ENCODE measurements at regions not wholly inside any gene's neighbourhood (a gene's known extent, or its start where the extent isn't known, plus 50 kb on each side); places are given as distances from the start of the nearest gene placed in this dataset.

DNA sequence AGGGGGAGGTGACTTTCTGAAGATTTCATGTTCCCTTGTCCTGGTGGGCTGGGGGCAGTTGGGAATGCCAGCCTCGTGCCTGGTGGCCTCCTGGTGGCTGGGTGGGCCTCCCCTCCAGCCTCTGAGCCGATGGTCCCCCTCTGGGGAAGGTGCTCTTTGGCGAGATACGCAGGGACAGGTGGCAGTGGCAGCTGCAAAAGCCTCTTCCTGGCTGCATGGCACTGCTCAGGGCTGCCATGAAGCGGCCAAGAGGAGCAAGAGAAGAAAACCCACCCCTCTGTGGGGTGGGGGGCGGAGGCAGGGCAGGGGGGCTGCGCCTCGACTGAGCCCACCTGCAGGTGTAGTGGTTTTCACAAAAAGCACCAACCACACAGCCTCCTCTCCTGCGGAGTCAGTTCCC lies 61.8 kb upstream of the PHF21B start:
- H3K9me3 ChIP-seq (ENCODE audit: low read depth): no peaks in the 10 kb centered on the region
- TF ChIP-seq, protein P1, sequence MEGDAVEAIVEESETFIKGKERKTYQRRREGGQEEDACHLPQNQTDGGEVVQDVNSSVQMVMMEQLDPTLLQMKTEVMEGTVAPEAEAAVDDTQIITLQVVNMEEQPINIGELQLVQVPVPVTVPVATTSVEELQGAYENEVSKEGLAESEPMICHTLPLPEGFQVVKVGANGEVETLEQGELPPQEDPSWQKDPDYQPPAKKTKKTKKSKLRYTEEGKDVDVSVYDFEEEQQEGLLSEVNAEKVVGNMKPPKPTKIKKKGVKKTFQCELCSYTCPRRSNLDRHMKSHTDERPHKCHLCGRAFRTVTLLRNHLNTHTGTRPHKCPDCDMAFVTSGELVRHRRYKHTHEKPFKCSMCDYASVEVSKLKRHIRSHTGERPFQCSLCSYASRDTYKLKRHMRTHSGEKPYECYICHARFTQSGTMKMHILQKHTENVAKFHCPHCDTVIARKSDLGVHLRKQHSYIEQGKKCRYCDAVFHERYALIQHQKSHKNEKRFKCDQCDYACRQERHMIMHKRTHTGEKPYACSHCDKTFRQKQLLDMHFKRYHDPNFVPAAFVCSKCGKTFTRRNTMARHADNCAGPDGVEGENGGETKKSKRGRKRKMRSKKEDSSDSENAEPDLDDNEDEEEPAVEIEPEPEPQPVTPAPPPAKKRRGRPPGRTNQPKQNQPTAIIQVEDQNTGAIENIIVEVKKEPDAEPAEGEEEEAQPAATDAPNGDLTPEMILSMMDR (IDR thresholded peaks at IDR 0.05; ENCODE audit: low read depth, low read length): no peak
- H3K27ac ChIP-seq: no peak overlapping the region
- H3K4me3 ChIP-seq: no peak overlapping the region
- DNase-seq (ENCODE audit: low read depth in 1 of 2, low spot score in 1 of 2): no peak
- peaks cover 21% of the 10 kb centered on the region for H3K27me3 ChIP-seq
- H3K4me1 ChIP-seq (ENCODE audit: low read depth): no peaks in the 10 kb centered on the region
- no peaks in the 10 kb centered on the region for H3K36me3 ChIP-seq

DNA sequence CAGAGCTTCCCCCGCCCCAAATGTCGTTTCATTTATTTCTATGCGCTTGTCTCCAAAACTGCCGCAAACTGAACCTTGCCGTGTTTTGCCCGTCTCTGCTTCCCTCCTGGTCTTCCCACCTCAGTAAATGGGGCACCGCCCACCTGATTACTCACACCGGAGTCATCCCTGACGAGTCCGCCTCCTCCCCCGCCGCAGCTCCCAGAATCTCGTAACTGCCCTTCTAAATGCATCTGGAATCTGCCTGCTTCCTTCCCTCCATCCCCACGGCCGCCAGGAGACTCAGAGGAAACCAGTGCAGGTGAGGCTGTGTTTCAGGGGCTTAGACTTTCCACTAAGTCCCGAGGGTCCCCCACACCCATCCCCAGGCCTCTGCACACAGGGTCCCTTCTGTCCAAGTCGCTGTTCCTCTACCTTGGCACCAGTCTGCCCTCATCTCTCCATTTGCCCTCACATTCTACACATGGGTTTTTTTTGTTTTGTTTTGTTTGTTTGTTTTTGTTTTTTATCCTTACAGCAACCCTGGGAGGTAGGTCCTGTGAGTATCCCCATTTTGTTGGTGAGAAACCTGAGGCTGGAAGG lies 62.6 kb upstream of the PHF21B start:
- peak in 1 of 2 donors; percentile 51 for DNase-seq (ENCODE audit: low read depth in 1 of 2, low spot score in 1 of 2)
- Histone ChIP-seq H3K27ac (no peak overlapping the region), H3K9me3 (ENCODE audit: low read depth) (no peaks in the 10 kb centered on the region), H3K27me3 (peaks cover 24% of the 10 kb centered on the region), H3K4me1 (ENCODE audit: low read depth) (no peaks in the 10 kb centered on the region), H3K4me3 (no peak overlapping the region), H3K36me3 (no peaks in the 10 kb centered on the region)
- TF ChIP-seq, protein P1 (IDR thresholded peaks at IDR 0.05; ENCODE audit: low read depth, low read length): no peak

DNA sequence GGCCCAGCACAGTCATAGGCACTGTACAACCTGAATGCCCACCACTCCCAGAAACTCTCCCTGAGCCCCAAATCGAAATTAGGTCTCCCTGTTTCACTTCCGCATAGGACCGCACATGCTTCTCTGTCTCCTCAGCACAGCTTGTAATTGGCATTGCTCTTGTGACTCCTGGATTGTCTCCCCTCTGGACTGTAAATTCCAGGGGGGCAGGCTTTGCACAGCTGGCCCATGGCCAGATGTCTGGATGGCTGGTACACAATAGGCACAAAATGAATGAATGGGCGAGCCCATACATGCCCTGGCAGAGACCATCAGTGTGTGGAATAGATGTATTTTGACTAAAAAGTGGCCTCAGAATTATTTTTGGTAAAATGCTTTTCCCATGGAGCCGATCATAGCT lies 63.3 kb upstream of the PHF21B start:
- H3K27ac ChIP-seq: no peak overlapping the region
- no peak overlapping the region for H3K4me3 ChIP-seq
- H3K9me3 ChIP-seq (ENCODE audit: low read depth): no peaks in the 10 kb centered on the region
- no peak for DNase-seq (ENCODE audit: low read depth in 1 of 2, low spot score in 1 of 2)
- H3K36me3 ChIP-seq: no peaks in the 10 kb centered on the region
- peaks cover 27% of the 10 kb centered on the region for H3K27me3 ChIP-seq
- TF ChIP-seq, protein P1 (IDR thresholded peaks at IDR 0.05; ENCODE audit: low read depth, low read length): no peak
- H3K4me1 ChIP-seq (ENCODE audit: low read depth): no peaks in the 10 kb centered on the region

GRCh38 chr22:45077286-45077685 lies 67.5 kb upstream of the PHF21B start:
- H3K36me3 ChIP-seq: no peaks in the 10 kb centered on the region
- peaks cover 13% of the 10 kb centered on the region for H3K27me3 ChIP-seq
- no peak for DNase-seq (ENCODE audit: low read depth in 1 of 2, low spot score in 1 of 2)
- no peaks in the 10 kb centered on the region for H3K4me1 ChIP-seq (ENCODE audit: low read depth)
- no peak overlapping the region for H3K27ac ChIP-seq
- TF ChIP-seq, protein P1 (IDR thresholded peaks at IDR 0.05; ENCODE audit: low read depth, low read length): no peak
- H3K4me3 ChIP-seq: no peak overlapping the region
- no peaks in the 10 kb centered on the region for H3K9me3 ChIP-seq (ENCODE audit: low read depth)

- H3K4me1 ChIP-seq (ENCODE audit: low read depth): no peaks in the 10 kb centered on the region
- H3K36me3 ChIP-seq: no peaks in the 10 kb centered on the region
- H3K27me3 ChIP-seq: peaks cover 8% of the 10 kb centered on the region
These were observed 68.1 kb upstream of the PHF21B start for GRCh38 chr22:45077826-45078334.

More at GRCh38 chr22:45077826-45078334, 68.1 kb upstream of the PHF21B start:
- Histone ChIP-seq H3K4me3 (no peak overlapping the region), H3K27ac (no peak overlapping the region), H3K9me3 (ENCODE audit: low read depth) (no peaks in the 10 kb centered on the region)
- TF ChIP-seq, protein P1 (IDR thresholded peaks at IDR 0.05; ENCODE audit: low read depth, low read length): no peak
- DNase-seq (ENCODE audit: low read depth in 1 of 2, low spot score in 1 of 2): no peak
